Kidney epithelial cell (primary cell): ENCODE measurements at regions not wholly inside any gene's neighbourhood (a gene's known extent, or its start where the extent isn't known, plus 50 kb on each side); places are given as distances from the start of the nearest gene placed in this dataset.

ENCODE experiments used
- DNase-seq: peaks from one replicate; pipeline ENCODE4 v3.0.0-alpha.2; 2010; ENCODE audit warnings: low read depth
- H3K27me3 ChIP-seq: 2 replicates; pipeline ENCODE4 v1.6.0; 2011; ENCODE audit warnings: low read length; ENCODE audit not compliant: control insufficient read depth, insufficient read depth
- H3K36me3 ChIP-seq: 2 replicates; pipeline ENCODE4 v1.5.1; 2011; ENCODE audit warnings: low read length; ENCODE audit not compliant: control insufficient read depth, insufficient read depth
- H3K4me3 ChIP-seq: 2 replicates; pipeline ENCODE4 v1.5.1; 2011; ENCODE audit warnings: low read depth, mild to moderate bottlenecking, control low read depth, low read length
- CTCF ChIP-seq: IDR thresholded peaks from 2 replicates; pipeline ENCODE4 v1.5.1; 2011; ENCODE audit warnings: mild to moderate bottlenecking, moderate library complexity, low read length, control low read depth, inconsistent platforms; ENCODE audit not compliant: insufficient read depth, poor library complexity, severe bottlenecking

DNA sequence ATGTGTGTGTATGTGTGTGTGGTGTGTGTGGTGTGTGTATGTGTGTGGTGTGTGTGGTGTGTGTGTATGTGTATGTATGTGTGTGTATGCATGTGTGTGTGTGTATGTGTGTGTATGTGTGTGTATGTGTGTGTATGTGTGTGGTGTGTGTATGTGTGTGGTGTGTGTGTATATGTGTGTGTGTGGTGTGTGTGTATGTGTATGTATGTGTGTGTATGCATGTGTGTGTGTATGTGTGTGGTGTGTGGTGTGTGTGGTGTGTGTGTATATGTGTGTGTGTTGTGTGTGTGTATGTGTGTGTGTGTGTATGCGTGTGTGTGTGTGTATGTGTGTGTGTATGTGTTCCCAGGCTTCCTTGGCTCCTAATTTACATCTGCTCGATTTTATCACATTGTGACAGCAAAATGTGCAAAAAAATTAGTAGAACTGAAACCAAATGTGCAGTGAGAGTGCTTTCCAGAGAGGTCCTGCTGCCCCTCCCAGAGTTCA is 234.5 kb downstream of the BMP7 start:
- DNase-seq = no peak
- TF ChIP-seq CTCF = no peak

DNA sequence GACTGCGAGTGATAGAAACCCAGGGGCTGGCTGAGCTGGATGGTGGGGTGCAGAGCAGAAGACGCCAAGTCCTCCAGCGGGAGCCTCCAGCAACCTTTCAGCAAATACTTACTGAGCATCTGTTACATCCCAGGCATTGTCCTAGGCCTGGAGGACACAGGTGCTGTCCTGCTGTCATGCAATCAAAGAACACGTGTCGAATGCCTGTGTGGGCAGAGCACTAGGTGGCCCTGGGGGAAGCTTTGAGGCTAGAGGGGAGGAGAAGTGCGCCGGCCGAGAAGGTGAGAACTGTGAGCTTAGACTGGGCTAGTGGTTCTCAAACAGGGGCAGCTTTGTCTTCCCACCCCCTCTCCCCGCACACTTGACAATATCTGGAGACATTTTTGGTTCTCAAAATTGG is 233.6 kb downstream of the BMP7 start:
- H3K36me3 ChIP-seq = no peaks in the 10 kb centered on the region
- DNase-seq = no peak
- TF ChIP-seq CTCF = no peak

More for the DNA sequence above, 234.5 kb downstream of the BMP7 start:
- H3K27me3 ChIP-seq = no peaks in the 10 kb centered on the region
- H3K36me3 ChIP-seq = no peaks in the 10 kb centered on the region
- no peak overlapping the region for H3K4me3 ChIP-seq

GRCh38 chr20:57034001-57034400 is 232.4 kb downstream of the BMP7 start:
- Histone ChIP-seq H3K27me3 (no peaks in the 10 kb centered on the region), H3K36me3 (no peaks in the 10 kb centered on the region), H3K4me3 (no peak overlapping the region)
- DNase-seq = no peak
- no peak for TF ChIP-seq CTCF

More for the DNA sequence above, 233.6 kb downstream of the BMP7 start:
- Histone ChIP-seq H3K4me3 (no peak overlapping the region), H3K27me3 (no peaks in the 10 kb centered on the region)

DNA sequence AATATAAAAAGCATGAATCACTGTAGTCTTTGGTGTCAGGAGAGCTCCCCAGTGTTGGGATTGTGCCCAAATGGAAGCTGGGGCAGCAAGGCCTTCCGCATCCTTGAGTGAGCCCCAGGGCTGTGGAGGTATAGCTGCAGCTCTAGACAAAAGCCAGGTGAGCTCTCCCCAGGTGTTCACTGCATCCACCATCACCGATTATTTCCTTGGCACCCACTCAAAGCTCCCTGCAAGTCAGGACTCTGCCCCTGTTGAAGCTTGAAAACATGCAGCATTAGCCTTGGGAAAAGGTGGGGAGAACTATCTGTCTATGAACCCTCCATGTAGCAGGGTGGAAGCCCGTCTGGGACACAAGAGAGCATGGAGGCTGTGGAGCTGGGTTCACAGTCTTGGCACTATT is 228.8 kb downstream of the BMP7 start:
- Histone ChIP-seq H3K4me3 (no peak overlapping the region), H3K27me3 (no peaks in the 10 kb centered on the region), H3K36me3 (no peaks in the 10 kb centered on the region)
- no peak for TF ChIP-seq CTCF
- DNase-seq = no peak

GRCh38 chr20:57038608-57039440 is 227.6 kb downstream of the BMP7 start:
- H3K27me3 ChIP-seq = no peaks in the 10 kb centered on the region

More at GRCh38 chr20:57038608-57039440, 227.6 kb downstream of the BMP7 start:
- no peak for TF ChIP-seq CTCF
- Histone ChIP-seq H3K36me3 (no peaks in the 10 kb centered on the region), H3K4me3 (no peak overlapping the region)
- DNase-seq = no peak
